HEK293T (cell line): ENCODE measurements at regions not wholly inside any gene's neighbourhood (a gene's known extent, or its start where the extent isn't known, plus 50 kb on each side); places are given as distances from the start of the nearest gene placed in this dataset.
A peak's percentile ranks its signal among the peaks of the same experiment; 100 is the strongest.

ENCODE experiments used
- CTCF ChIA-PET: fragments of 350-600 bp; formaldehyde crosslinking; extraction: SDS; loops from one replicate; lab custom pipeline; 2021; ENCODE audit warnings: antibody characterized with exemption, inconsistent platforms; lab: Yijun Ruan, JAX
- POLR2A ChIA-PET: fragments of 350-600 bp; formaldehyde crosslinking; extraction: SDS; loops from one replicate; lab custom pipeline; 2020; ENCODE audit warnings: antibody characterized with exemption, inconsistent platforms; lab: Yijun Ruan, JAX
- DNase-seq: peaks from one replicate; pipeline ENCODE4 v3.0.0; 2012; ENCODE audit warnings: mixed read lengths; ENCODE audit errors: extremely low spot score
- ARNT ChIP-seq: fragments of 450-650 bp; IDR thresholded peaks from 2 replicates; pipeline ENCODE4 v1.6.1; 2017; ENCODE audit warnings: mild to moderate bottlenecking
- BHLHE40 ChIP-seq: fragments of 450-650 bp; IDR thresholded peaks from 2 replicates; pipeline ENCODE4 v1.6.1; 2016; ENCODE audit warnings: mild to moderate bottlenecking, moderate library complexity, borderline replicate concordance
- CTBP1 ChIP-seq: fragments of 450-650 bp; IDR thresholded peaks from 2 replicates; pipeline ENCODE4 v1.6.1; 2016; ENCODE audit warnings: borderline replicate concordance
- ELF4 ChIP-seq: fragments of 450-650 bp; IDR thresholded peaks from 2 replicates; pipeline ENCODE4 v1.6.1; 2017; ENCODE audit warnings: antibody characterized with exemption
- FOXA1 ChIP-seq: fragments of 450-650 bp; IDR thresholded peaks from 2 replicates; pipeline ENCODE4 v1.6.1; 2016; ENCODE audit warnings: mild to moderate bottlenecking
- FOXK2 ChIP-seq: fragments of 450-650 bp; IDR thresholded peaks from 2 replicates; pipeline ENCODE4 v1.6.1; 2016; ENCODE audit warnings: mild to moderate bottlenecking
- FOXM1 ChIP-seq: fragments of 450-650 bp; IDR thresholded peaks from 2 replicates; pipeline ENCODE4 v1.6.1; 2017; ENCODE audit warnings: mild to moderate bottlenecking, borderline replicate concordance
- HDGF ChIP-seq: fragments of 450-650 bp; IDR thresholded peaks from 2 replicates; pipeline ENCODE4 v1.6.1; 2017; ENCODE audit warnings: antibody characterized with exemption, borderline replicate concordance
- L3MBTL2 ChIP-seq: fragments of 450-650 bp; conservative IDR thresholded peaks from 2 replicates; pipeline ENCODE4 v1.6.1; 2016; ENCODE audit warnings: mild to moderate bottlenecking
- LEF1 ChIP-seq: fragments of 450-650 bp; IDR thresholded peaks from 2 replicates; pipeline ENCODE4 v1.6.1; 2017; ENCODE audit warnings: mild to moderate bottlenecking, borderline replicate concordance
- NFRKB ChIP-seq: fragments of 450-650 bp; IDR thresholded peaks from 2 replicates; pipeline ENCODE4 v1.6.1; 2016; ENCODE audit warnings: mild to moderate bottlenecking, moderate library complexity
- PKNOX1 ChIP-seq: fragments of 450-650 bp; IDR thresholded peaks from 2 replicates; pipeline ENCODE4 v1.6.1; 2016
- SP1 ChIP-seq: fragments of 450-650 bp; IDR thresholded peaks from 2 replicates; pipeline ENCODE4 v1.6.1; 2017
- SUZ12 ChIP-seq: fragments of 450-650 bp; IDR thresholded peaks from 2 replicates; pipeline ENCODE4 v1.6.1; 2016; ENCODE audit warnings: mild to moderate bottlenecking
- TARDBP ChIP-seq: fragments of 450-650 bp; IDR thresholded peaks from 2 replicates; pipeline ENCODE4 v1.6.1; 2016
- ZNF384 ChIP-seq: fragments of 450-650 bp; IDR thresholded peaks from 2 replicates; pipeline ENCODE4 v1.6.1; 2016

GRCh38 chr13:33547035-33547434, 261.5 kb upstream of the STARD13 start:
- ChIA-PET POLR2A (no interaction called here), CTCF (no interaction called here)
- DNase-seq = no peak
- no peak for TF ChIP-seq TARDBP

- DNase-seq = no peak
- CTCF ChIA-PET = no interaction called here
- no peak for TF ChIP-seq PKNOX1
- TF ChIP-seq LEF1 = no peak
- TF ChIP-seq SP1 = no peak
- no peak for TF ChIP-seq HDGF
- TF ChIP-seq ARNT = no peak
- TF ChIP-seq ZNF384 = no peak
- no peak for TF ChIP-seq CTBP1
- TF ChIP-seq SUZ12 = no peak
- no peak for TF ChIP-seq FOXA1
- POLR2A ChIA-PET = no interaction called here
Observed at GRCh38 chr13:33548069-33548468, 262.5 kb upstream of the STARD13 start.

GRCh38 chr13:33550276-33550675, 264.7 kb upstream of the STARD13 start:
- ChIA-PET POLR2A (no interaction called here), CTCF (no interaction called here)
- TF ChIP-seq LEF1 (no peak), ARNT (no peak), ELF4 (no peak), SUZ12 (no peak), HDGF (no peak), PKNOX1 (no peak), BHLHE40 (no peak), NFRKB (no peak), SP1 (no peak), L3MBTL2 (no peak)
- no peak for DNase-seq

- CTCF ChIA-PET = no interaction called here
- POLR2A ChIA-PET = no interaction called here
- no peak for DNase-seq
- no peak for TF ChIP-seq HDGF
- no peak for TF ChIP-seq ELF4
- no peak for TF ChIP-seq CTBP1
- TF ChIP-seq SP1 = no peak
- TF ChIP-seq LEF1 = no peak
- TF ChIP-seq ARNT = no peak
- no peak for TF ChIP-seq BHLHE40
- TF ChIP-seq ZNF384 = no peak
- TF ChIP-seq FOXK2 = no peak
- no peak for TF ChIP-seq FOXM1
- no peak for TF ChIP-seq L3MBTL2
- TF ChIP-seq TARDBP = no peak
Observed at GRCh38 chr13:33550885-33551284, 265.3 kb upstream of the STARD13 start.

GRCh38 chr13:33554919-33555791, 262.8 kb upstream of the RFC3 start:
- no peak for TF ChIP-seq TARDBP
- TF ChIP-seq HDGF = no peak
- TF ChIP-seq ZNF384 = no peak
- no peak for TF ChIP-seq FOXA1
- TF ChIP-seq BHLHE40 = no peak
- no peak for TF ChIP-seq SP1
- no peak for TF ChIP-seq FOXM1
- TF ChIP-seq PKNOX1 = no peak
- no peak for TF ChIP-seq SUZ12
- TF ChIP-seq FOXK2 = no peak
- no peak for TF ChIP-seq ELF4
- TF ChIP-seq ARNT = no peak
- no peak for TF ChIP-seq NFRKB
- no peak for TF ChIP-seq LEF1
- no peak for TF ChIP-seq L3MBTL2
- TF ChIP-seq CTBP1 = no peak
- ChIA-PET POLR2A (no interaction called here), CTCF (no interaction called here)
- peak; percentile 6 for DNase-seq

GRCh38 chr13:33556828-33557227, 261.1 kb upstream of the RFC3 start:
- POLR2A ChIA-PET = interaction anchor here (1.1 kb wide), 1 partner anchor 14 kb away, joined by 4 read pairs; no protein-coding TSS in a partner anchor

More at GRCh38 chr13:33556828-33557227, 261.1 kb upstream of the RFC3 start:
- DNase-seq = no peak
- TF ChIP-seq L3MBTL2 (no peak), LEF1 (no peak), CTBP1 (no peak), PKNOX1 (no peak), ELF4 (no peak), BHLHE40 (no peak), FOXK2 (no peak), SUZ12 (no peak), NFRKB (no peak), FOXA1 (no peak), SP1 (no peak), TARDBP (no peak), FOXM1 (no peak)
- CTCF ChIA-PET = no interaction called here
